KMS-11 (cell line): ENCODE measurements at regions not wholly inside any gene's neighbourhood (a gene's known extent, or its start where the extent isn't known, plus 50 kb on each side); places are given as distances from the start of the nearest gene placed in this dataset.

ENCODE experiments used
- H2AFZ ChIP-seq: fragments of 200-600 bp; sonication (generic); 2 replicates; pipeline ENCODE4 v1.6.1; 2016; ENCODE audit warnings: antibody characterized with exemption, mixed run types, low read depth
- H3K27ac ChIP-seq: fragments of 200-600 bp; sonication (generic); 2 replicates; pipeline ENCODE4 v1.6.1; 2016; ENCODE audit warnings: mild to moderate bottlenecking, mixed run types
- H3K27me3 ChIP-seq: fragments of 200-600 bp; sonication (generic); 2 replicates; pipeline ENCODE4 v1.6.1; 2017; ENCODE audit warnings: mild to moderate bottlenecking, low read depth, mixed run types, moderate library complexity; ENCODE audit not compliant: insufficient read depth
- H3K36me3 ChIP-seq: fragments of 200-600 bp; sonication (generic); 2 replicates; pipeline ENCODE4 v1.6.1; 2017; ENCODE audit warnings: mild to moderate bottlenecking, mixed run types; ENCODE audit not compliant: insufficient read depth
- H3K4me1 ChIP-seq: fragments of 200-600 bp; sonication (generic); 2 replicates; pipeline ENCODE4 v1.6.1; 2016; ENCODE audit warnings: mild to moderate bottlenecking, low read depth, mixed run types; ENCODE audit not compliant: poor library complexity, severe bottlenecking
- H3K4me2 ChIP-seq: fragments of 200-600 bp; sonication (generic); 2 replicates; pipeline ENCODE4 v1.7.0; 2016; ENCODE audit warnings: mild to moderate bottlenecking, mixed run types
- H3K4me3 ChIP-seq: fragments of 200-600 bp; sonication (generic); IDR thresholded peaks from 2 replicates; pipeline ENCODE4 v1.6.1; 2017; ENCODE audit warnings: low read depth, low read length, mixed read lengths; ENCODE audit not compliant: insufficient read depth
- H3K79me2 ChIP-seq: fragments of 200-600 bp; sonication (generic); 2 replicates; pipeline ENCODE4 v1.6.1; 2016; ENCODE audit warnings: low read depth, mixed run types; ENCODE audit not compliant: insufficient read depth
- H3K9ac ChIP-seq: fragments of 200-600 bp; sonication (generic); 2 replicates; pipeline ENCODE4 v1.6.1; 2016; ENCODE audit warnings: mild to moderate bottlenecking, mixed run types
- H4K20me1 ChIP-seq: fragments of 200-600 bp; sonication (generic); 2 replicates; pipeline ENCODE4 v1.6.1; 2016; ENCODE audit warnings: mild to moderate bottlenecking, mixed run types; ENCODE audit not compliant: insufficient read depth
- TF ChIP-seq, protein P1 (sequence below): fragments of 200-600 bp; sonication (generic); conservative IDR thresholded peaks from 2 replicates; pipeline ENCODE4 v1.6.1; 2017; ENCODE audit warnings: low read depth, mild to moderate bottlenecking, antibody characterized with exemption, low read length, moderate library complexity, mixed read lengths

- Histone ChIP-seq H3K79me2 (no peaks in the 10 kb centered on the region), H3K27ac (no peak overlapping the region)
Measured at GRCh38 chr5:6976971-6977370, 263.7 kb downstream of the TENT4A start.

DNA sequence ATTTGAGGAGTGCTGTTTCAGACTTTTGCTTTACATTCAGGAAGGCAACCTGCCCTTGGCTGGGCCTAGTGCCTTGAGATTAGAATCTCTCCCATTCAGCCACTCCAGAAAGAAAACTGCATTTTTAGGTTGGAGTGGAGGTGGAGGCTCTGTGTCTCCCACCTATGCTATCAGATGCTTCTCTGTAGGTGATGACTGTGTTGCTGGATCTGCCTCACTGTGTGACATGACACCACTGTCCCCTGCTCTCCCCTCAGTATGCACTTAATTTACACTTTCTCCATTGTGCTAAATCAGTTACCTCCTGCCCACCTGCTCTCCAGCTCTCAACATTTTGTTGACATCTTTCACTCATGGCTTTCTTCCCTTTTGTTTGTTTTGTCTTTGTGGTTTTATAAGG is 265.8 kb downstream of the TENT4A start:
- TF ChIP-seq, protein P1, sequence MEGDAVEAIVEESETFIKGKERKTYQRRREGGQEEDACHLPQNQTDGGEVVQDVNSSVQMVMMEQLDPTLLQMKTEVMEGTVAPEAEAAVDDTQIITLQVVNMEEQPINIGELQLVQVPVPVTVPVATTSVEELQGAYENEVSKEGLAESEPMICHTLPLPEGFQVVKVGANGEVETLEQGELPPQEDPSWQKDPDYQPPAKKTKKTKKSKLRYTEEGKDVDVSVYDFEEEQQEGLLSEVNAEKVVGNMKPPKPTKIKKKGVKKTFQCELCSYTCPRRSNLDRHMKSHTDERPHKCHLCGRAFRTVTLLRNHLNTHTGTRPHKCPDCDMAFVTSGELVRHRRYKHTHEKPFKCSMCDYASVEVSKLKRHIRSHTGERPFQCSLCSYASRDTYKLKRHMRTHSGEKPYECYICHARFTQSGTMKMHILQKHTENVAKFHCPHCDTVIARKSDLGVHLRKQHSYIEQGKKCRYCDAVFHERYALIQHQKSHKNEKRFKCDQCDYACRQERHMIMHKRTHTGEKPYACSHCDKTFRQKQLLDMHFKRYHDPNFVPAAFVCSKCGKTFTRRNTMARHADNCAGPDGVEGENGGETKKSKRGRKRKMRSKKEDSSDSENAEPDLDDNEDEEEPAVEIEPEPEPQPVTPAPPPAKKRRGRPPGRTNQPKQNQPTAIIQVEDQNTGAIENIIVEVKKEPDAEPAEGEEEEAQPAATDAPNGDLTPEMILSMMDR, result no peak
- H3K36me3 ChIP-seq, result no peaks in the 10 kb centered on the region
- H3K9ac ChIP-seq, result no peak overlapping the region
- H3K27ac ChIP-seq, result no peak overlapping the region
- no peak overlapping the region for H2AFZ ChIP-seq
- H3K4me3 ChIP-seq, result no peak overlapping the region
- no peaks in the 10 kb centered on the region for H3K27me3 ChIP-seq
- no peaks in the 10 kb centered on the region for H3K4me1 ChIP-seq
- no peak overlapping the region for H3K4me2 ChIP-seq
- no peaks in the 10 kb centered on the region for H4K20me1 ChIP-seq
- H3K79me2 ChIP-seq, result no peaks in the 10 kb centered on the region

More at GRCh38 chr5:6976971-6977370, 263.7 kb downstream of the TENT4A start:
- Histone ChIP-seq H2AFZ (no peak overlapping the region), H3K27me3 (no peaks in the 10 kb centered on the region), H3K36me3 (no peaks in the 10 kb centered on the region), H4K20me1 (no peaks in the 10 kb centered on the region), H3K4me3 (no peak overlapping the region), H3K4me1 (no peaks in the 10 kb centered on the region), H3K9ac (no peak overlapping the region), H3K4me2 (no peak overlapping the region)
- TF ChIP-seq, protein P1, result no peak

DNA sequence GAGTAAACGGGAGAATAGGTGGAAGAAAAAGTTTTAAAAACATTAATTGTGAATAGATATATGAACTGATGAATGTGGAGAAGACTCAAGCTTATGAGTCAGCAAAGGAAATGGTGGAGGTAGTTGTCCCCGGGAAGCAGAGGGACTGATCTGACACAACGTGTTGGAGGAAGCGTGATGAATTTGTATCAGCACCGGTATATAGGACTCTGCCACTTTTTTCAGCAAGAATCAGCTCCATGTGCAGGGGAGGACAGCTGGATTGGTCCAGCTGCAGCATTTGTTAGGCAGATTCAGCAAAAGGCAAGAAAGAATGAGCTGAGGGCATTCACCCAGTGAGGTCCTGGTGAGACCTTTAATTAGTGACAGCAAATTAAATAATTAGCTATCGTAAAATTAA is 276.0 kb downstream of the TENT4A start:
- H3K79me2 ChIP-seq, result no peaks in the 10 kb centered on the region
- no peaks in the 10 kb centered on the region for H3K36me3 ChIP-seq
- no peaks in the 10 kb centered on the region for H3K27me3 ChIP-seq
- TF ChIP-seq, protein P1, result no peak
- H3K4me1 ChIP-seq, result no peaks in the 10 kb centered on the region
- no peak overlapping the region for H3K4me2 ChIP-seq
- H3K4me3 ChIP-seq, result no peak overlapping the region
- H3K9ac ChIP-seq, result no peak overlapping the region
- no peaks in the 10 kb centered on the region for H4K20me1 ChIP-seq
- H2AFZ ChIP-seq, result no peak overlapping the region
- H3K27ac ChIP-seq, result no peak overlapping the region

DNA sequence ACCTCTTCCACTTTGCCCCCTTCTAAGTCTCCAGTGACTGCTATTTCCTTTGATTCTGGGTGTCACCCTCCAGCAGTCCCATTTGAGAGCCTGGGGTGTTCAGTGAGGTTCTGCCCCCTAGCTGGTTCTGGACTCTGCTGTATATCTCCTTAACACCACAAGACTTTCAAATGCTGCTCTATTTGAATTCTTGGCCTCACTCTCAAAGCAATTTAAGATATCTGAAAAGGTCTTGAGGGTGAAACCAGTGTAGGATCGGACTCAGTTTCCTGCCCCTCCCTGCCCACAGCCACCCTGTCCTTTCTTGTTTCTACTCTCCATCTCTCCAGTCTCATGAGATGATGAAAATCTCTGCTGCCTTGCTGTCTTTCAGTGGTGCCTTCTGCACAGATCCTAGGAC is 280.9 kb downstream of the TENT4A start:
- Histone ChIP-seq H3K4me3 (no peak overlapping the region), H3K4me2 (no peak overlapping the region), H3K4me1 (no peaks in the 10 kb centered on the region), H3K9ac (no peak overlapping the region), H3K27me3 (no peaks in the 10 kb centered on the region), H4K20me1 (no peaks in the 10 kb centered on the region), H3K36me3 (no peaks in the 10 kb centered on the region), H2AFZ (no peak overlapping the region), H3K27ac (no peak overlapping the region), H3K79me2 (no peaks in the 10 kb centered on the region)
- TF ChIP-seq, protein P1, result no peak

- Histone ChIP-seq H2AFZ (no peak overlapping the region), H3K27me3 (no peaks in the 10 kb centered on the region), H4K20me1 (no peaks in the 10 kb centered on the region), H3K9ac (no peak overlapping the region), H3K4me1 (no peaks in the 10 kb centered on the region), H3K36me3 (no peaks in the 10 kb centered on the region), H3K4me2 (no peak overlapping the region), H3K27ac (no peak overlapping the region), H3K4me3 (no peak overlapping the region), H3K79me2 (no peaks in the 10 kb centered on the region)
- TF ChIP-seq, protein P1, result no peak
Measured at GRCh38 chr5:6995115-6995514, 281.9 kb downstream of the TENT4A start.
